ENCODE measurements at regions not wholly inside any gene's neighbourhood (a gene's known extent, or its start where the extent isn't known, plus 50 kb on each side); places are given as distances from the start of the nearest gene placed in this dataset.

DNA sequence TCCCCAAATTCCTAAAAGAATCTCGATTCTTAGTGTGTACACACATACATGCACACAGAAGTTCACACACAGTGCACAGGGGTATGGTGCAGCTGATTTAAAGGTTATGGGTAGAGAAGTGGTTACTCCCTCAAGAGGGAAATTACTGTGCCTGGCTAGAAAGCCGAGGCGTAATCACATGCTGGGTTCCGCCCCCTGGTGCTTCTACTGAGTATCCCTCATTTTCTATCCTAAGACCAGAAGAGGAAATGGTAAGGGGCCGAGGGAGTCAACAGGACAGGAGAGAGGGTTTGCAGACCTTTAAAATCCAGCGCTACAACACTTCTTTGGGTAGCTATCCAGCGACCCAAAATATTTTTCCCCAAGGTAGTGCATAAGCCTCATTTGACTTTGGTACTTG, 147.3 kb upstream of the TMEM196 start:
- Histone ChIP-seq H3K36me3 (replicated peaks in 1 of 2; ENCODE audit: control insufficient read depth in 1 of 2, insufficient read depth in 2 of 2, low read length in 2 of 2) (no peaks in the 10 kb centered on the region), H4K20me1 (ENCODE audit: insufficient read depth, low read length) (no peaks in the 10 kb centered on the region), H3K4me1 (ENCODE audit: insufficient read depth, low read length) (no peaks in the 10 kb centered on the region), H3K27me3 (ENCODE audit: control insufficient read depth in 1 of 2, insufficient read depth in 2 of 2, low read length in 2 of 2) (no peaks in the 10 kb centered on the region), H3K9ac (ENCODE audit: insufficient read depth, low read depth, low read length) (no peak overlapping the region), H3K4me3 (replicated peaks in 1 of 3; ENCODE audit: insufficient read depth in 1 of 3, low read depth in 2 of 3, low read length in 3 of 3) (no peak overlapping the region), H3K4me2 (ENCODE audit: low read depth, low read length) (no peak overlapping the region), H2AFZ (ENCODE audit: low read length) (no peak overlapping the region), H3K9me3 (ENCODE audit: low read length) (peaks cover 40% of the 10 kb centered on the region), H3K79me2 (ENCODE audit: insufficient read depth, low read length) (no peaks in the 10 kb centered on the region), H3K27ac (ENCODE audit: extremely low read length, insufficient read depth, low read length) (no peak overlapping the region)
- TF ChIP-seq, protein P1, sequence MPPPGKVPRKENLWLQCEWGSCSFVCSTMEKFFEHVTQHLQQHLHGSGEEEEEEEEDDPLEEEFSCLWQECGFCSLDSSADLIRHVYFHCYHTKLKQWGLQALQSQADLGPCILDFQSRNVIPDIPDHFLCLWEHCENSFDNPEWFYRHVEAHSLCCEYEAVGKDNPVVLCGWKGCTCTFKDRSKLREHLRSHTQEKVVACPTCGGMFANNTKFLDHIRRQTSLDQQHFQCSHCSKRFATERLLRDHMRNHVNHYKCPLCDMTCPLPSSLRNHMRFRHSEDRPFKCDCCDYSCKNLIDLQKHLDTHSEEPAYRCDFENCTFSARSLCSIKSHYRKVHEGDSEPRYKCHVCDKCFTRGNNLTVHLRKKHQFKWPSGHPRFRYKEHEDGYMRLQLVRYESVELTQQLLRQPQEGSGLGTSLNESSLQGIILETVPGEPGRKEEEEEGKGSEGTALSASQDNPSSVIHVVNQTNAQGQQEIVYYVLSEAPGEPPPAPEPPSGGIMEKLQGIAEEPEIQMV (CRISPR knock-in tag; IDR thresholded peaks at IDR 0.05; ENCODE audit: low read depth): no peak
- TF ChIP-seq ZNF619 (CRISPR knock-in tag; IDR thresholded peaks at IDR 0.05): no peak
- TF ChIP-seq NR0B2 (CRISPR knock-in tag; IDR thresholded peaks at IDR 0.05): no peak
- no peak for TF ChIP-seq PRPF4 (IDR thresholded peaks at IDR 0.05; ENCODE audit: low read depth, low read length, poor library complexity, severe bottlenecking)
- no peak for TF ChIP-seq ZNF484 (CRISPR knock-in tag; IDR thresholded peaks at IDR 0.05; ENCODE audit: borderline replicate concordance, low read depth)
- TF ChIP-seq ZNF317 (CRISPR knock-in tag; IDR thresholded peaks at IDR 0.05): no peak
- TF ChIP-seq, protein P2, sequence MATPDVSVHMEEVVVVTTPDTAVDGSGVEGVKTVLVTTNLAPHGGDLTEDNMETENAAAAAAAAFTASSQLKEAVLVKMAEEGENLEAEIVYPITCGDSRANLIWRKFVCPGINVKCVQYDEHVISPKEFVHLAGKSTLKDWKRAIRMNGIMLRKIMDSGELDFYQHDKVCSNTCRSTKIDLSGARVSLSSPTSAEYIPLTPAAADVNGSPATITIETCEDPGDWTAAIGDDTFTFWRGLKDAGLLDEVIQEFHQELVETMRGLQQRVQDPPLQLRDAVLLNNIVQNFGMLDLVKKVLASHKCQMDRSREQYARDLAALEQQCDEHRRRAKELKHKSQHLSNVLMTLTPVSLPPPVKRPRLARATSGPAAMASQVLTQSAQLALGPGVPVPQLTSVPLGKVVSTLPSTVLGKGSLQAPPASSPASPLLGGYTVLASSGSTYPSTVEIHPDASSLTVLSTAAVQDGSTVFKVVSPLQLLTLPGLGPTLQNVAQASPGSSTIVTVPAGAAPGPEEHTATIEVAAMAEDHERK (CRISPR knock-in tag; IDR thresholded peaks at IDR 0.05; ENCODE audit: low read depth): no peak
- no peak for TF ChIP-seq IRX3 (CRISPR knock-in tag; IDR thresholded peaks at IDR 0.05; ENCODE audit: borderline replicate concordance, low read depth)
- no peak for TF ChIP-seq MIXL1 (CRISPR knock-in tag; IDR thresholded peaks at IDR 0.05)
- no peak for TF ChIP-seq CBFB (CRISPR knock-in tag; IDR thresholded peaks at IDR 0.05)
- no peak for TF ChIP-seq DMAP1 (CRISPR knock-in tag; IDR thresholded peaks at IDR 0.05)
- TF ChIP-seq MBNL3 (CRISPR knock-in tag; conservative IDR thresholded peaks at IDR 0.05): no peak
- TF ChIP-seq SUZ12 (IDR thresholded peaks at IDR 0.05; ENCODE audit: low read depth, low read length): no peak
- TF ChIP-seq SKI (IDR thresholded peaks at IDR 0.05; ENCODE audit: partially characterized antibody): no peak
- no peak for TF ChIP-seq ZNF121 (CRISPR knock-in tag; IDR thresholded peaks at IDR 0.05)
- TF ChIP-seq RAD21 (CRISPR knock-in tag; IDR thresholded peaks at IDR 0.05): no peak
- no peak for TF ChIP-seq E2F5 (CRISPR knock-in tag; conservative IDR thresholded peaks at IDR 0.05)
- TF ChIP-seq ERF (CRISPR knock-in tag; IDR thresholded peaks at IDR 0.05): no peak
- no peak for TF ChIP-seq SMYD3 (CRISPR knock-in tag; IDR thresholded peaks at IDR 0.05)
- CTCF ChIA-PET (ENCODE audit: low intra/inter-chr PET ratio, low total read pairs): no interaction called here
- WGBS (ENCODE audit: low lambda C conversion rate): 34% methylated on average over 7 of the region's 7 CpGs
- no TSS peak for BruUV-seq (replicated peaks)
- in situ Hi-C loops (cut with HindIII; ENCODE audit: extremely low pct_ligation_motif_present, low pct_unique_long_range_greater_than_20kb) (no loop called here), intact Hi-C loops (cut with micrococcal nuclease; ENCODE audit: unreplicated experiment) (no loop called here)
- POLR2A ChIA-PET: no interaction called here
- DNase-seq (ENCODE audit: low spot score) (no peak), FAIRE-seq (no peak), ATAC-seq (no peak)

Measured in HepG2 (cell line).